GM18861 (cell line): ENCODE measurements at regions not wholly inside any gene's neighbourhood (a gene's known extent, or its start where the extent isn't known, plus 50 kb on each side); places are given as distances from the start of the nearest gene placed in this dataset.
"Not testable (repeated sequence)": the region's sequence is repeated elsewhere in the genome, so short reads cannot be mapped to it uniquely, and the experiment has no call there.

Experiments
- ATAC-seq: cut with Tn5 transposase; IDR thresholded peaks from one replicate; pipeline ENCODE4 v1.9.1; 2021; ENCODE audit not compliant: unreplicated experiment

- ATAC-seq: no peak
These were observed 1082.1 kb downstream of the BCL11B start for GRCh38 chr14:98189944-98190343.

GRCh38 chr14:98192946-98193345 lies 1079.1 kb downstream of the BCL11B start:
- ATAC-seq: no peak

GRCh38 chr14:98194821-98195220 lies 1077.2 kb downstream of the BCL11B start:
- ATAC-seq: no peak

- ATAC-seq: no peak
These were observed 1076.7 kb downstream of the BCL11B start for GRCh38 chr14:98195256-98195655.

- no peak for ATAC-seq
These were observed 1074.1 kb downstream of the BCL11B start for GRCh38 chr14:98197933-98198332.

- no peak for ATAC-seq
These were observed 1073.6 kb downstream of the BCL11B start for GRCh38 chr14:98198385-98198784.

GRCh38 chr14:98200601-98201000 lies 1071.4 kb downstream of the BCL11B start:
- ATAC-seq: no peak

GRCh38 chr14:98203421-98203820 lies 1068.6 kb downstream of the BCL11B start:
- no peak for ATAC-seq

- ATAC-seq: no peak
These were observed 1067.9 kb downstream of the BCL11B start for GRCh38 chr14:98204139-98204538.

GRCh38 chr14:98207415-98207814 lies 1064.6 kb downstream of the BCL11B start:
- no peak for ATAC-seq

- ATAC-seq: no peak
These were observed 1063.8 kb downstream of the BCL11B start for GRCh38 chr14:98208211-98208611.

- no peak for ATAC-seq
These were observed 1063.1 kb downstream of the BCL11B start for GRCh38 chr14:98208943-98209342.

- ATAC-seq: no peak
These were observed 1061.8 kb downstream of the BCL11B start for GRCh38 chr14:98210045-98210672.

- ATAC-seq: no peak
These were observed 1054.5 kb downstream of the BCL11B start for GRCh38 chr14:98217530-98217929.

GRCh38 chr14:98218218-98218617 lies 1053.8 kb downstream of the BCL11B start:
- no peak for ATAC-seq

- no peak for ATAC-seq
These were observed 1052.4 kb downstream of the BCL11B start for GRCh38 chr14:98219638-98220037.

- no peak for ATAC-seq
These were observed 1048.9 kb downstream of the BCL11B start for GRCh38 chr14:98223106-98223505.

- ATAC-seq: not testable (repeated sequence)
These were observed 1048.3 kb downstream of the BCL11B start for GRCh38 chr14:98223710-98224109.

GRCh38 chr14:98226411-98226810 lies 1045.6 kb downstream of the BCL11B start:
- no peak for ATAC-seq

GRCh38 chr14:98227000-98227726 lies 1044.8 kb downstream of the BCL11B start:
- no peak for ATAC-seq

GRCh38 chr14:98227727-98228111 lies 1044.3 kb downstream of the BCL11B start:
- ATAC-seq: no peak

- no peak for ATAC-seq
These were observed 1042.2 kb downstream of the BCL11B start for GRCh38 chr14:98229656-98230366.
